HepG2 (cell line): ENCODE measurements at regions not wholly inside any gene's neighbourhood (a gene's known extent, or its start where the extent isn't known, plus 50 kb on each side); places are given as distances from the start of the nearest gene placed in this dataset.
A peak's percentile ranks its signal among the peaks of the same experiment; 100 is the strongest.

Experiments
- ATAC-seq: fragments of 200-7000 bp; cut with Tn5 transposase; 3 replicates; pipeline ENCODE4 v1.9.1; 2020; ENCODE audit warnings: mild to moderate bottlenecking, moderate library complexity
- BruUV-seq: library from RNA; stranded (reverse); fragments of 400-500 nt; replicated peaks from 2 replicates; lab custom pipeline; 2021; lab: Mats Ljungman, UMichigan
- CTCF ChIA-PET: fragments of 300-600 bp; formaldehyde crosslinking; extraction: SDS; loops from one replicate; lab custom pipeline; 2021; ENCODE audit warnings: low total read pairs, inconsistent platforms, low intra/inter-chr PET ratio; lab: Yijun Ruan, JAX
- POLR2A ChIA-PET: fragments of 350-600 bp; sonication (Branson Sonifier 250); formaldehyde crosslinking; loops from one replicate; lab custom pipeline; 2020; ENCODE audit warnings: antibody characterized with exemption, inconsistent platforms; lab: Yijun Ruan, JAX
- DNase-seq: peaks from one replicate; pipeline ENCODE4 v3.0.0-alpha.2; 2015; ENCODE audit warnings: low spot score
- FAIRE-seq: peaks from 3 replicates; lab custom pipeline; 2011; peaks lifted over from hg19 to GRCh38; lab: Jason Lieb, UNC
- H2AFZ ChIP-seq: one replicate; pipeline ENCODE4 v1.6.1; 2011; ENCODE audit warnings: low read length, inconsistent platforms
- H3K27ac ChIP-seq: fragments of 300-600 bp; 3 replicates; pipeline ENCODE4 v1.8.0; 2011; ENCODE audit warnings: mixed run types, mild to moderate bottlenecking, mixed read lengths, low read length, inconsistent platforms; ENCODE audit not compliant: insufficient read depth; ENCODE audit errors: extremely low read length
- H3K27me3 ChIP-seq, 2 experiments: fragments of 200-600 bp in 1 of 2; 2 replicates in 1 of 2; 3 replicates in 1 of 2; pipeline versions ENCODE4 v1.6.0 to v1.8.0; 2011; ENCODE audit warnings: low read length in 2 of 2, mild to moderate bottlenecking in 2 of 2, moderate library complexity in 2 of 2, inconsistent platforms in 1 of 2; ENCODE audit not compliant: insufficient read depth in 2 of 2, control insufficient read depth in 1 of 2
- H3K36me3 ChIP-seq, 2 experiments: fragments of 200-600 bp in 1 of 2; replicated peaks in 1 of 2; 2 replicates in 1 of 2; 3 replicates in 1 of 2; pipeline versions ENCODE4 v1.5.1 to v1.8.0; 2011; ENCODE audit warnings: low read length in 2 of 2, inconsistent platforms in 1 of 2; ENCODE audit not compliant: insufficient read depth in 2 of 2, control insufficient read depth in 1 of 2
- H3K4me1 ChIP-seq: 2 replicates; pipeline ENCODE4 v1.5.1; 2012; ENCODE audit warnings: low read length, inconsistent platforms; ENCODE audit not compliant: insufficient read depth
- H3K4me2 ChIP-seq: 2 replicates; pipeline ENCODE4 v1.6.0; 2011; ENCODE audit warnings: low read depth, low read length, inconsistent platforms
- H3K4me3 ChIP-seq, 3 experiments: fragments of 200-600 bp in 1 of 3; sonication (generic), shearing (Covaris generic) in 1 of 3; replicated peaks in 1 of 3; 2 replicates each; pipeline ENCODE4 v1.5.1; 2011 to 2016; ENCODE audit warnings: low read length in 3 of 3, inconsistent platforms in 2 of 3, low read depth in 2 of 3, mild to moderate bottlenecking in 2 of 3, control low read depth in 1 of 3, mixed read lengths in 1 of 3; ENCODE audit not compliant: insufficient read depth in 1 of 3
- H3K79me2 ChIP-seq: one replicate; pipeline ENCODE4 v1.6.1; 2011; ENCODE audit warnings: low read length, inconsistent platforms; ENCODE audit not compliant: insufficient read depth
- H3K9ac ChIP-seq: 2 replicates; pipeline ENCODE4 v1.6.0; 2011; ENCODE audit warnings: mild to moderate bottlenecking, low read depth, low read length, inconsistent platforms; ENCODE audit not compliant: insufficient read depth
- H3K9me3 ChIP-seq: 2 replicates; pipeline ENCODE4 v1.5.1; 2012; ENCODE audit warnings: mild to moderate bottlenecking, low read length
- H4K20me1 ChIP-seq: 2 replicates; pipeline ENCODE4 v1.6.0; 2011; ENCODE audit warnings: inconsistent platforms, mild to moderate bottlenecking, low read length, moderate library complexity; ENCODE audit not compliant: insufficient read depth
- CEBPB ChIP-seq: IDR thresholded peaks from 2 replicates; pipeline ENCODE4 v1.6.1; 2011; ENCODE audit warnings: low read depth, low read length, improper control_type of control experiment, borderline replicate concordance
- SALL1 ChIP-seq: sonication (generic); formaldehyde crosslinking; IDR thresholded peaks from 2 replicates; pipeline ENCODE4 v1.8.0; 2022; ENCODE audit warnings: mild to moderate bottlenecking, missing genetic modification reagents
- SOX5 ChIP-seq: IDR thresholded peaks from 2 replicates; pipeline ENCODE4 v1.6.1; 2016; ENCODE audit warnings: borderline replicate concordance
- WGBS: methylation state at CpG from one replicate; pipeline ENCODE4 v1.1.6; 2017; ENCODE audit warnings: low lambda C conversion rate; 5-methylcytosine and 5-hydroxymethylcytosine counted together
- in situ Hi-C: cut with HindIII; loops from 2 replicates; pipeline ENCODE4 v1.10.0; 2017; ENCODE audit warnings: low pct_unique_long_range_greater_than_20kb; ENCODE audit not compliant: extremely low pct_ligation_motif_present
- intact Hi-C: fragments of 100-400 bp; cut with micrococcal nuclease; formaldehyde crosslinking; loops from one replicate; pipeline ENCODE4 v1.10.0; 2022; ENCODE audit not compliant: unreplicated experiment
- TF ChIP-seq, protein P1 (sequence below), 2 experiments: IDR thresholded peaks; 2 replicates each; pipeline ENCODE4 v1.6.1; 2011 to 2012; ENCODE audit warnings: low read length in 2 of 2, borderline replicate concordance in 1 of 2, low read depth in 1 of 2, mild to moderate bottlenecking in 1 of 2, moderate library complexity in 1 of 2

DNA sequence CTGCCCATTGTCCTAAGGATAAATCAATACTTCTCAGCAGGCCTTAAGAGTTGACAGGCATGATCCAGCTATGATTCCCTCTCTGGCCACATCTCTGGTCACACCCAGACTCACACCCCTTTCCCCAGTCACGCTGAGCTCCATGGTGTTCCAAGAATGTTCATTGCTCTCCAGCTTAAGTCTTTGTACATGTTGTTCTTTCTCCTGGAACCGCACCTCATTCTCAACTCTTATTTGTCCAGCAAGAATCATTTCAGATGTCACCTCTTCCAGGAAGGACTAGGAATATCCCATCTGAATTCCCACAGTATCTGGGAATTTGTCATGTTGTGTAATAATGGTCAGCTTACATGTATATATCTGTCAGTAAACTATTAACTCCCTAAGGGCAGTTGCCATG, 118.3 kb upstream of the GALNT15 start:
- TF ChIP-seq, protein P1, sequence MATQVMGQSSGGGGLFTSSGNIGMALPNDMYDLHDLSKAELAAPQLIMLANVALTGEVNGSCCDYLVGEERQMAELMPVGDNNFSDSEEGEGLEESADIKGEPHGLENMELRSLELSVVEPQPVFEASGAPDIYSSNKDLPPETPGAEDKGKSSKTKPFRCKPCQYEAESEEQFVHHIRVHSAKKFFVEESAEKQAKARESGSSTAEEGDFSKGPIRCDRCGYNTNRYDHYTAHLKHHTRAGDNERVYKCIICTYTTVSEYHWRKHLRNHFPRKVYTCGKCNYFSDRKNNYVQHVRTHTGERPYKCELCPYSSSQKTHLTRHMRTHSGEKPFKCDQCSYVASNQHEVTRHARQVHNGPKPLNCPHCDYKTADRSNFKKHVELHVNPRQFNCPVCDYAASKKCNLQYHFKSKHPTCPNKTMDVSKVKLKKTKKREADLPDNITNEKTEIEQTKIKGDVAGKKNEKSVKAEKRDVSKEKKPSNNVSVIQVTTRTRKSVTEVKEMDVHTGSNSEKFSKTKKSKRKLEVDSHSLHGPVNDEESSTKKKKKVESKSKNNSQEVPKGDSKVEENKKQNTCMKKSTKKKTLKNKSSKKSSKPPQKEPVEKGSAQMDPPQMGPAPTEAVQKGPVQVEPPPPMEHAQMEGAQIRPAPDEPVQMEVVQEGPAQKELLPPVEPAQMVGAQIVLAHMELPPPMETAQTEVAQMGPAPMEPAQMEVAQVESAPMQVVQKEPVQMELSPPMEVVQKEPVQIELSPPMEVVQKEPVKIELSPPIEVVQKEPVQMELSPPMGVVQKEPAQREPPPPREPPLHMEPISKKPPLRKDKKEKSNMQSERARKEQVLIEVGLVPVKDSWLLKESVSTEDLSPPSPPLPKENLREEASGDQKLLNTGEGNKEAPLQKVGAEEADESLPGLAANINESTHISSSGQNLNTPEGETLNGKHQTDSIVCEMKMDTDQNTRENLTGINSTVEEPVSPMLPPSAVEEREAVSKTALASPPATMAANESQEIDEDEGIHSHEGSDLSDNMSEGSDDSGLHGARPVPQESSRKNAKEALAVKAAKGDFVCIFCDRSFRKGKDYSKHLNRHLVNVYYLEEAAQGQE (IDR thresholded peaks at IDR 0.05; ENCODE audit: borderline replicate concordance in 1 of 2, low read depth in 1 of 2, low read length in 2 of 2): no peak
- TF ChIP-seq SALL1 (CRISPR knock-in tag): 0 out of 2 replicates have a peak, but pooled peaks have one; percentile 9
- 0 out of 2 replicates have a peak, but pooled peaks have one; percentile 23 for TF ChIP-seq SOX5 (CRISPR knock-in tag)
- 0 out of 2 replicates have a peak, but pooled peaks have one; percentile 17 for TF ChIP-seq CEBPB
- DNase-seq (no peak), FAIRE-seq (no peak), ATAC-seq (peak; percentile 17)
- Histone ChIP-seq H3K36me3 (no peaks in the 10 kb centered on the region), H4K20me1 (no peaks in the 10 kb centered on the region), H3K9me3 (no peaks in the 10 kb centered on the region), H2AFZ (no peak overlapping the region), H3K4me3 (peak overlapping the region in 1 of 3 experiments; percentile 44; a peak in 1 of 6 replicates), H3K4me1 (peaks cover 82% of the 10 kb centered on the region), H3K9ac (peak overlapping the region; percentile 57; the same call in 1 of the 2 replicates), H3K79me2 (no peaks in the 10 kb centered on the region), H3K27ac (peak overlapping the region; percentile 30), H3K27me3 (no peaks in the 10 kb centered on the region; a peak in 1 of 5 replicates), H3K4me2 (peak overlapping the region; percentile 73)
- 29% methylated on average over 2 of the region's 2 CpGs for WGBS
- in situ Hi-C loops (no loop called here), intact Hi-C loops (loop anchor here (2.0 kb wide), 1 partner anchor 47 kb away; no protein-coding TSS in a partner anchor)
- ChIA-PET CTCF (no interaction called here), POLR2A (interaction anchor here (0.9 to 1.0 kb wide), 2 partner anchors 15 to 195 kb away, joined by 3 to 4 read pairs; no protein-coding TSS in a partner anchor)
- BruUV-seq: no TSS peak
